CD14-positive monocyte (primary cell): ENCODE measurements at regions not wholly inside any gene's neighbourhood (a gene's known extent, or its start where the extent isn't known, plus 50 kb on each side); places are given as distances from the start of the nearest gene placed in this dataset.

ENCODE experiments used
- DNase-seq, 3 donors: peaks; one replicate each; pipeline ENCODE4 v3.0.0-alpha.2; 2011 to 2022
- H2AFZ ChIP-seq: 2 replicates; pipeline ENCODE4 v1.6.0; 2012; ENCODE audit warnings: mild to moderate bottlenecking, low read depth, low read length, inconsistent platforms; ENCODE audit not compliant: insufficient read depth, poor library complexity, severe bottlenecking
- H3K27ac ChIP-seq, 2 donors: 1 replicate in 1 of 2; 2 replicates in 1 of 2; pipeline ENCODE4 v1.5.1; 2012 to 2013; ENCODE audit warnings: low read length in 2 of 2, control low read depth in 1 of 2, inconsistent platforms in 1 of 2, low read depth in 1 of 2, mild to moderate bottlenecking in 1 of 2
- H3K27me3 ChIP-seq, 2 donors: one replicate each; pipeline versions ENCODE4 v1.6.0 to v1.6.1; 2011 to 2013; ENCODE audit warnings: low read length in 2 of 2; ENCODE audit not compliant: control insufficient read depth in 2 of 2, insufficient read depth in 2 of 2
- H3K36me3 ChIP-seq, 2 donors: replicated peaks in 1 of 2; 1 replicate in 1 of 2; 2 replicates in 1 of 2; pipeline versions ENCODE4 v1.5.1 to v1.6.1; 2012 to 2013; ENCODE audit warnings: low read length in 2 of 2, control low read depth in 1 of 2, inconsistent platforms in 1 of 2, mild to moderate bottlenecking in 1 of 2; ENCODE audit not compliant: insufficient read depth in 2 of 2, control insufficient read depth in 1 of 2
- H3K4me1 ChIP-seq, 2 donors: 1 replicate in 1 of 2; 2 replicates in 1 of 2; pipeline versions ENCODE4 v1.5.1 to v1.6.1; 2012 to 2013; ENCODE audit warnings: low read length in 2 of 2, control low read depth in 1 of 2, inconsistent platforms in 1 of 2, mild to moderate bottlenecking in 1 of 2, moderate library complexity in 1 of 2; ENCODE audit not compliant: insufficient read depth in 2 of 2, control insufficient read depth in 1 of 2
- H3K4me2 ChIP-seq: replicated peaks from 2 replicates; pipeline ENCODE3; 2012; ENCODE audit warnings: low read length, moderate library complexity, mild to moderate bottlenecking; ENCODE audit not compliant: poor library complexity, severe bottlenecking; ENCODE audit errors: extremely low read depth
- H3K4me3 ChIP-seq, 3 experiments: fragments of 200-600 bp in 1 of 3; sonication (generic) in 1 of 3; replicated peaks in 1 of 3; 1 replicate in 2 of 3; 2 replicates in 1 of 3; pipeline ENCODE4 v1.5.1; 2011 to 2013; ENCODE audit warnings: low read length in 3 of 3, mild to moderate bottlenecking in 3 of 3, control low read depth in 2 of 3, low read depth in 2 of 3, inconsistent platforms in 1 of 3, moderate library complexity in 1 of 3
- H3K79me2 ChIP-seq: 2 replicates; pipeline ENCODE4 v1.6.0; 2012; ENCODE audit warnings: mild to moderate bottlenecking, control low read depth, inconsistent platforms, low read length, moderate library complexity; ENCODE audit not compliant: insufficient read depth
- H3K9ac ChIP-seq: 2 replicates; pipeline ENCODE4 v1.6.0; 2017; ENCODE audit warnings: low read length, mild to moderate bottlenecking; ENCODE audit not compliant: insufficient read depth, poor library complexity, severe bottlenecking
- H3K9me3 ChIP-seq, 2 donors: replicated peaks in 1 of 2; 1 replicate in 1 of 2; 2 replicates in 1 of 2; pipeline versions ENCODE4 v1.5.1 to v1.6.1; 2012 to 2013; ENCODE audit warnings: low read length in 2 of 2, control low read depth in 1 of 2; ENCODE audit not compliant: control insufficient read depth in 1 of 2, insufficient read depth in 1 of 2
- H4K20me1 ChIP-seq: 2 replicates; pipeline ENCODE4 v1.6.0; 2012; ENCODE audit warnings: mild to moderate bottlenecking, low read length, control low read depth, moderate library complexity; ENCODE audit not compliant: insufficient read depth
- H3K27ac Mint-ChIP-seq, 7 donors: one replicate each; pipeline ENCODE4 v1.8.0; 2020; ENCODE audit warnings: mild to moderate bottlenecking in 7 of 7, mixed read lengths in 7 of 7, moderate library complexity in 6 of 7, inconsistent platforms in 2 of 7
- H3K27me3 Mint-ChIP-seq, 3 donors: one replicate each; pipeline ENCODE4 v1.8.0; 2021 to 2022; ENCODE audit warnings: low read depth in 3 of 3, mild to moderate bottlenecking in 3 of 3, mixed read lengths in 3 of 3, moderate library complexity in 3 of 3, inconsistent platforms in 1 of 3
- H3K36me3 Mint-ChIP-seq, 2 donors: one replicate each; pipeline ENCODE4 v1.8.0; 2020; ENCODE audit warnings: mixed read lengths in 2 of 2, inconsistent platforms in 1 of 2, mild to moderate bottlenecking in 1 of 2
- H3K4me1 Mint-ChIP-seq: one replicate; pipeline ENCODE4 v1.8.0; 2020; ENCODE audit warnings: mild to moderate bottlenecking, mixed read lengths
- H3K4me3 Mint-ChIP-seq, 2 donors: one replicate each; pipeline ENCODE4 v1.8.0; 2020; ENCODE audit warnings: mild to moderate bottlenecking in 2 of 2, mixed read lengths in 2 of 2, moderate library complexity in 1 of 2
- H3K9me3 Mint-ChIP-seq, 7 donors: one replicate each; pipeline ENCODE4 v1.8.0; 2020 to 2022; ENCODE audit warnings: mixed read lengths in 7 of 7, mild to moderate bottlenecking in 6 of 7, moderate library complexity in 6 of 7, inconsistent platforms in 2 of 7
- WGBS: methylation state at CpG from one replicate; pipeline ENCODE4 v1.1.5; 2013; ENCODE audit warnings: missing lambda C conversion rate; ENCODE audit not compliant: insufficient coverage; 5-methylcytosine and 5-hydroxymethylcytosine counted together
- intact Hi-C, 2 donors: fragments of 100-400 bp; cut with micrococcal nuclease; formaldehyde crosslinking; loops; one replicate each; pipeline versions ENCODE4 v1.15.0 to v1.15.1; 2023
- TF ChIP-seq, protein P1 (sequence below): fragments of 200-600 bp; IDR thresholded peaks from one replicate; pipeline ENCODE4 v1.8.0; 2022; ENCODE audit warnings: antibody characterized with exemption, mild to moderate bottlenecking

DNA sequence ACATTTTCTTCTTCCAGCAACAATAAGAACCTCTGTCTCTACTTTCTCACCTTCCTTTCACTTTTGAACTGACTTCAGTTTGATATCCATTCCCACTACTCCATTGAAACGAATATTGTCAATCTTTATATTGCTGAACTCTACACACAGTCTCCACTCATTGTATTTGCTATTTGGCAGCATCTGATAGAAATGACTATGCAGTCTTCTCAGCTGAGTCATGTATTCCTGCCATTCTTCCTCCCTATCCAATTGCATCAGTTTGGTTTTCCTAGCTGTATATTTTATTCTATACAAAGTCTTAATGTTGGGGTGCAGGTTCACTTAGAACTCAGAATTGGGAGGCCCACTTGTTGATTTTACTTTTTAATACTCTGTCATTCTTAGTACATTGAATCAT is 107.5 kb upstream of the CPNE8 start:
- Histone ChIP-seq H4K20me1 (no peaks in the 10 kb centered on the region), H3K36me3 (no peaks in the 10 kb centered on the region), H3K9me3 (no peaks in the 10 kb centered on the region), H3K79me2 (no peaks in the 10 kb centered on the region), H3K27me3 (no peaks in the 10 kb centered on the region), H3K4me3 (no peak overlapping the region), H3K4me1 (no peaks in the 10 kb centered on the region), H3K4me2 (no peak overlapping the region), H3K9ac (no peak overlapping the region), H3K27ac (no peak overlapping the region), H2AFZ (no peak overlapping the region)
- Mint-ChIP-seq H3K4me3 (no peak overlapping the region), H3K27ac (no peak overlapping the region), H3K36me3 (no peaks in the 10 kb centered on the region), H3K9me3 (peaks cover 0 to 4% (median 1%) of the 10 kb centered on the region in 7 donors), H3K27me3 (no peaks in the 10 kb centered on the region), H3K4me1 (no peaks in the 10 kb centered on the region)
- TF ChIP-seq, protein P1, sequence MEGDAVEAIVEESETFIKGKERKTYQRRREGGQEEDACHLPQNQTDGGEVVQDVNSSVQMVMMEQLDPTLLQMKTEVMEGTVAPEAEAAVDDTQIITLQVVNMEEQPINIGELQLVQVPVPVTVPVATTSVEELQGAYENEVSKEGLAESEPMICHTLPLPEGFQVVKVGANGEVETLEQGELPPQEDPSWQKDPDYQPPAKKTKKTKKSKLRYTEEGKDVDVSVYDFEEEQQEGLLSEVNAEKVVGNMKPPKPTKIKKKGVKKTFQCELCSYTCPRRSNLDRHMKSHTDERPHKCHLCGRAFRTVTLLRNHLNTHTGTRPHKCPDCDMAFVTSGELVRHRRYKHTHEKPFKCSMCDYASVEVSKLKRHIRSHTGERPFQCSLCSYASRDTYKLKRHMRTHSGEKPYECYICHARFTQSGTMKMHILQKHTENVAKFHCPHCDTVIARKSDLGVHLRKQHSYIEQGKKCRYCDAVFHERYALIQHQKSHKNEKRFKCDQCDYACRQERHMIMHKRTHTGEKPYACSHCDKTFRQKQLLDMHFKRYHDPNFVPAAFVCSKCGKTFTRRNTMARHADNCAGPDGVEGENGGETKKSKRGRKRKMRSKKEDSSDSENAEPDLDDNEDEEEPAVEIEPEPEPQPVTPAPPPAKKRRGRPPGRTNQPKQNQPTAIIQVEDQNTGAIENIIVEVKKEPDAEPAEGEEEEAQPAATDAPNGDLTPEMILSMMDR: no peak
- no peak for DNase-seq
- 71% methylated on average over 1 of the region's 1 CpG for WGBS
- intact Hi-C loops: no loop called here

DNA sequence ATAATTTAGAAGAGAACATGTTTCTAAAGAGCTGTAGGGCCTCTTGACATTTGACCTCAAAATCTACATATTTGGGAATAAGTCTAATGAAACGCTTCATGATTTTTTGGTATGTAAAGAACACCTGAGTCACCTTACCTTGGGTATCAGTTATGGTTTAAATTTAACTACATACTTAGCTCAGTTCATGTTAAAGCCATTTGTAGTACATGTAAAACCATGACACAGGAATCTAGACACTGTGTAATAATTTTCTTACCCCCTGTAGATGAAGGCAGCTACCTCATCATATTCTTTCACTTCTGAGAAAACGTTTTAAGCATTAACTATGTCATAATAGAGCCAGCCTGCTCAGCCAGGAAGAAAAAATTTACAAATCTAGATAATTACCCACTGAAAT is 105.8 kb upstream of the CPNE8 start:
- no peaks in the 10 kb centered on the region for H3K36me3 Mint-ChIP-seq
- no peaks in the 10 kb centered on the region for H3K4me1 Mint-ChIP-seq
- Histone ChIP-seq H3K9me3 (no peaks in the 10 kb centered on the region), H3K79me2 (no peaks in the 10 kb centered on the region), H3K27me3 (no peaks in the 10 kb centered on the region), H2AFZ (no peak overlapping the region), H3K36me3 (no peaks in the 10 kb centered on the region), H3K4me2 (no peak overlapping the region), H3K27ac (no peak overlapping the region), H3K9ac (no peak overlapping the region), H4K20me1 (no peaks in the 10 kb centered on the region), H3K4me1 (no peaks in the 10 kb centered on the region), H3K4me3 (no peak overlapping the region)
- peaks cover 0 to 5% (median 3%) of the 10 kb centered on the region in 7 donors for H3K9me3 Mint-ChIP-seq
- TF ChIP-seq, protein P1: no peak
- no peaks in the 10 kb centered on the region for H3K27me3 Mint-ChIP-seq
- no CpG with 5 or more reads among the region's 2 CpGs for WGBS
- H3K27ac Mint-ChIP-seq: no peak overlapping the region
- intact Hi-C loops: no loop called here
- no peak overlapping the region for H3K4me3 Mint-ChIP-seq
- DNase-seq: no peak
